BLaER1 (cell line): ENCODE measurements at regions not wholly inside any gene's neighbourhood (a gene's known extent, or its start where the extent isn't known, plus 50 kb on each side); places are given as distances from the start of the nearest gene placed in this dataset.

Experiments used
- H3K27ac ChIP-seq: shearing (Covaris generic); formaldehyde crosslinking; 2 replicates; pipeline ENCODE4 v1.8.1; 2022
- H3K27me3 ChIP-seq: shearing (Covaris generic); formaldehyde crosslinking; 2 replicates; pipeline ENCODE4 v1.8.1; 2022
- H3K36me3 ChIP-seq: shearing (Covaris generic); formaldehyde crosslinking; 2 replicates; pipeline ENCODE4 v1.8.1; 2022
- H3K4me1 ChIP-seq: shearing (Covaris generic); formaldehyde crosslinking; 2 replicates; pipeline ENCODE4 v1.8.1; 2022
- H3K4me2 ChIP-seq: shearing (Covaris generic); formaldehyde crosslinking; 2 replicates; pipeline ENCODE4 v1.8.1; 2022
- H3K4me3 ChIP-seq: shearing (Covaris generic); formaldehyde crosslinking; 2 replicates; pipeline ENCODE4 v1.8.1; 2022
- H3K9ac ChIP-seq: shearing (Covaris generic); formaldehyde crosslinking; 2 replicates; pipeline ENCODE4 v1.8.1; 2022
- H3K9me3 ChIP-seq: shearing (Covaris generic); formaldehyde crosslinking; 2 replicates; pipeline ENCODE4 v1.8.1; 2022
- H4K20me1 ChIP-seq: shearing (Covaris generic); formaldehyde crosslinking; 2 replicates; pipeline ENCODE4 v1.8.1; 2022
- Cebpa-rat ChIP-seq: shearing (Covaris generic); IDR thresholded peaks from 2 replicates; pipeline ENCODE4 v1.8.1; 2022

DNA sequence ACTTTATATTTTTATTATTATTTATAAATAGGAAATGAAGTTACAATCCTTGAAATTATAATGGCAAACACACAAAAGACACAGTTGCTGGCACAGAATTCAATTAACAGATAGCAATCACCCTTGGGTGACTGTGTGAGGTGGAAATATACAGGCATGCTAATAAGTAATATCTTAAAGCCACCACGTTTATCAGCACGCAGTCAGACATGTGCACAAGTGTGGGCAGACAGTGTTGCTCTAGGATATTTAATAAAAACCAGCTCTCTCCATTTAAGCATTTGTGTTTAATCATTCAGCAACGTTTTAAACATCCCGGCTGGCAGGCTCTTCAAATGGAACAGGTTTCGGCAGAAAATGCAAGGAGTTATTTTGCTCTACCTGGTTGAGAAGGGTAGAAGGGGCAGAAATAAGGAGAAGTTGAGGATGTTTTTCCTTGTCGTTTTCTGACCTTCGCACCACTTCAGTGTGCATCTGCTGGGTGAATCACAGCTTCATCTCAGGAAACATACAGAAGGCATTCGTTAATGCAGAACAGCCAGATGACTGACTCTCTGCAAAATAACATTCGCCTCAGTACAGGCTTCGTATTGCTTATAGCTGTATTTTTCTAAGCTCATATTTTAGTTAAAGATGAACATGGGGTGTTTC lies 585.1 kb downstream of the QKI start:
- no peaks in the 10 kb centered on the region for H3K9me3 ChIP-seq
- H3K27me3 ChIP-seq = no peaks in the 10 kb centered on the region
- no peaks in the 10 kb centered on the region for H3K36me3 ChIP-seq
- no peak for TF ChIP-seq Cebpa-rat
- no peak overlapping the region for H3K9ac ChIP-seq
- H3K4me3 ChIP-seq = no peak overlapping the region
- no peak overlapping the region for H3K4me2 ChIP-seq
- peaks cover 8% of the 10 kb centered on the region for H3K4me1 ChIP-seq
- no peaks in the 10 kb centered on the region for H4K20me1 ChIP-seq
- H3K27ac ChIP-seq = no peak overlapping the region

DNA sequence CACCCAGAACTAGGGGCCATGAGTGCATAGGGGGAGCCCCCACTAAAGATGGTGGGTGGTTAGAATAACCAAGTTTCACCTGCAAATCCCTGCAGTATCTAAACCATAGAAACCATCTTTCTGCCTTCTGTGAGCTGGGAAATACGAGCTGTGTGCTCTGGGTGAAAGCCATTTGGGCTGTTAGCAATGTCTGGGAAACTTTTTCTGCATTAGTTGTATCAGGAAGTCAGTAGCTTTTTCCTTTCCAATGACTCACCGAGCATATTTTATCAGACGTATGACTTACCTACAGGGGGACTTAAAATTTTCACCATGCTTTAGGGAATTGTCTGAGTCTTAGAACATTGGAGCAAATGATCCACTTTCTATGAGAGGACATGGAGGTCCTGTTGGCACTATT lies 584.0 kb downstream of the QKI start:
- Histone ChIP-seq H4K20me1 (no peaks in the 10 kb centered on the region), H3K4me1 (peaks cover 8% of the 10 kb centered on the region)

DNA sequence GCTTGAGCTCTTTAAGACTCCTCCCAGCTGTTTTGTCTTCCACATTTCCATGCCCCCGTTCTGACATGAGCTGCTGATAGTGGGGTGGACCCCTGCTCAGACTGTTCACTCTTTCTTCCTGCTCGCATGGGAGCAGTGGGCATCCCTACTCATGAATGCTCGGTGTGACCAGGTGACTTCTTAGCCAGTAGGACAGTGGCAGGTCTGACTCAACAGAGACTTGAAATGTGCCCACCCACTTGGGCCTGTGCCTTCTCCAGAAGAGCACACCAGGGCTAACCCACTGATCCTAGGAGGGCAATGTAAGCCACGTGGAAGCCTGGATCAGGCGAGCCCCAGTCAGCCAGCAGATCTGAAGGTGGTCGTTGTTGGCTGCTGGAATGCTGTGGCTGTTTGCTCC lies 582.0 kb downstream of the QKI start:
- TF ChIP-seq Cebpa-rat = no peak

More for the DNA sequence above, 584.0 kb downstream of the QKI start:
- Histone ChIP-seq H3K4me3 (no peak overlapping the region), H3K9ac (no peak overlapping the region), H3K27ac (no peak overlapping the region), H3K4me2 (no peak overlapping the region), H3K9me3 (no peaks in the 10 kb centered on the region), H3K36me3 (no peaks in the 10 kb centered on the region), H3K27me3 (no peaks in the 10 kb centered on the region)
- no peak for TF ChIP-seq Cebpa-rat

DNA sequence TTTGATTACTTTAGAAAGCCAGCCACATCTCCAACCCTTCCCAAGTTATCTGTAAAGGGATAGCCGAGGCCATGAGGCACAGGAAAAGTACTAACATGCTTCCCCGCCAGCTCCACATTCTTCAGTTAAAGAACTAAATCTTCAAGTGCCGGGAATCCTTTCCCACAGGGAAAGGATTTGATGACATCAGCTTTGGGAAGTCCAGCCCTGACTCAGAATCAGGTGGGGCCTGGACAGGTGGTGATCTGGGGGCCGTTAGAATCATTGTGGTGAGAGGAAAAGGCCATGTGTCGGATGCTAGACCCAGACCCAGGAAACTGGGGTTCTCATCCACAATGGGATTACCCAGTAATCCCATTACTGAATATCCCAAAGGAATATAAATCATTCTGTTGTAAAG lies 580.0 kb downstream of the QKI start:
- Histone ChIP-seq H3K27me3 (no peaks in the 10 kb centered on the region), H3K4me3 (no peak overlapping the region), H3K9ac (no peak overlapping the region), H3K36me3 (no peaks in the 10 kb centered on the region), H4K20me1 (no peaks in the 10 kb centered on the region), H3K4me1 (no peaks in the 10 kb centered on the region), H3K9me3 (no peaks in the 10 kb centered on the region), H3K27ac (no peak overlapping the region), H3K4me2 (no peak overlapping the region)
- TF ChIP-seq Cebpa-rat = no peak

More for the DNA sequence above, 582.0 kb downstream of the QKI start:
- no peaks in the 10 kb centered on the region for H3K27me3 ChIP-seq
- peaks cover 8% of the 10 kb centered on the region for H3K4me1 ChIP-seq
- H3K36me3 ChIP-seq = no peaks in the 10 kb centered on the region
- no peak overlapping the region for H3K9ac ChIP-seq
- H3K4me2 ChIP-seq = no peak overlapping the region
- H3K9me3 ChIP-seq = no peaks in the 10 kb centered on the region
- H3K4me3 ChIP-seq = no peak overlapping the region
- no peaks in the 10 kb centered on the region for H4K20me1 ChIP-seq
- H3K27ac ChIP-seq = no peak overlapping the region

DNA sequence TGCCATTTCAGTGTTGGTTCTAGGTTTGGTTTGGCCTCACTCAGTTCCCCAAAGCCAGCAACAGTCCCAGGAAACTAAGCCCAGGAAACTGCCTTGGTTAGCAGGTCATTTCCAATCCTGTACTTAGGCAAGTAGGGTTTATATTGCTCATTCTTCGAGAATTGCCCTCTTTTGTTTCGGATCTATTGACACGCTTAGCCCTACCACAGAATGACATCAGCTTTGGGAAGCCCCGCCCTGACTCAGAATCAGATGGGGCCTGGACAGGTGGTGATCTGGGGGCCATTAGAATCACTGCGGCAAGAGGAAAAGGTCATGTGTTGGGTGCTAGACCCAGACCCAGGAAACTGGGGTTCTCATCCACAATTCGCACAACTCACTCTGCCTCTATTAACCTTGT lies 578.2 kb downstream of the QKI start:
- H3K4me2 ChIP-seq = no peak overlapping the region
- H4K20me1 ChIP-seq = no peaks in the 10 kb centered on the region
- no peak overlapping the region for H3K9ac ChIP-seq

DNA sequence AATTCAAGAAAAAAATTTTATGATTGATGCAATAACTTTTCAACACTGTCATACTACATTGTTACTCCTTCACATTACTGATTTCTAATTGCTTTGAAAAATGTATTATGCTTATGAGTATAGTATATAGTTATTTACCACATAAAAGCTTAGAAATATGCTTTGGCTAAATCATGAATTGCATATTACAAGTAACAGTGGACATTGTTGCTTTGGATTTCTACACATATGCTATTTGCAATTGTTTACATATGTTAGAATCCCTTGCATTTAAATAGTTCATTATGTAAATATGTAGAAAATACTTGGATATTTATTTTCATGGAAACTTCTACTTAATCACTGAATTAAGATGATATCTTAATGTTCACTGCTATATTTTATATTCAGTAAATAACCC lies 577.5 kb downstream of the QKI start:
- H3K9ac ChIP-seq = no peak overlapping the region
- H3K27ac ChIP-seq = no peak overlapping the region
- no peaks in the 10 kb centered on the region for H3K36me3 ChIP-seq
- H3K9me3 ChIP-seq = no peaks in the 10 kb centered on the region
- no peaks in the 10 kb centered on the region for H4K20me1 ChIP-seq
- no peaks in the 10 kb centered on the region for H3K4me1 ChIP-seq
- TF ChIP-seq Cebpa-rat = no peak
- H3K4me2 ChIP-seq = no peak overlapping the region
- no peak overlapping the region for H3K4me3 ChIP-seq
- no peaks in the 10 kb centered on the region for H3K27me3 ChIP-seq

More for the DNA sequence above, 578.2 kb downstream of the QKI start:
- Histone ChIP-seq H3K4me1 (no peaks in the 10 kb centered on the region), H3K27me3 (no peaks in the 10 kb centered on the region), H3K4me3 (no peak overlapping the region), H3K27ac (no peak overlapping the region), H3K36me3 (no peaks in the 10 kb centered on the region), H3K9me3 (no peaks in the 10 kb centered on the region)
- no peak for TF ChIP-seq Cebpa-rat

DNA sequence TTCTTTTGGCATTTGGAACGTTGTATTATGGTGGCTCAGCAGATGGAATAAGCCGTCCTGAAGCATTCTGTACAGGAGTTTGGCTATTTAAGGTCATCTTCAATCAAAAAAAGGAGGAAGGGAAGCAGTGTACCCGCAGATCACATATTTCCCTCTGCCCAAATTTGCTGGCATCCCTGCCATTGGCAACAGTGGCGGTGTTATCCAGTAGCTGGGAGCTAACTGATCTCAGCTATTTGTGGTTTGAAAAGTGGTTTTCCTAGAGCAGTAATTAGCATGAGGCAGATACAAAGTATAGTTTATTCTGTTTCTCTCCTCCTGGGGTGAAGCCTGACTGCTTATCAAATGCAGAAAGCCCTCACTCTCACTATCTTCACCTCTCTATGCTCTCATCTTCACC lies 576.8 kb downstream of the QKI start:
- no peaks in the 10 kb centered on the region for H3K4me1 ChIP-seq
- H3K4me3 ChIP-seq = no peak overlapping the region
- no peaks in the 10 kb centered on the region for H3K27me3 ChIP-seq
- no peaks in the 10 kb centered on the region for H4K20me1 ChIP-seq
- H3K36me3 ChIP-seq = no peaks in the 10 kb centered on the region
- H3K4me2 ChIP-seq = no peak overlapping the region
- H3K9ac ChIP-seq = no peak overlapping the region
- no peak for TF ChIP-seq Cebpa-rat
- H3K27ac ChIP-seq = no peak overlapping the region
- H3K9me3 ChIP-seq = no peaks in the 10 kb centered on the region

DNA sequence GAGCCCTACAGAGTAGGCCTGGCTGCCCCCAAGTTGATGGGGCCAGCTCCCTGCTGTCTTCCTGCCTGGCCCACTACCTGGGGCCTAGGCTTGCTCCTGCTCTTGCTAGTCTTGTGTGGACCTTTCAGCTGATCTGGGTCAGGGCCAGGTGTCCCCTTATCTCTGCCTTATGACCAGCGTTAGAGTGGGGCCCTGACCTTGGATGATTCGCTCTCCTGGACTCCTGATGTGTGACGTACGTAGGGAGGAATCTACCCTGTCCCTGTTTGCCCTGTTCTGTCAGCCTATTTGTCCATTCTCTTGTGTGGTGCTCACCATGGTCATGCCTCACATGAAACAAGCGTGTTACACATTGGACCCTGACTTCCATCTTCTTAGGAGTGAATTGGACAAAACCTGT lies 571.8 kb downstream of the QKI start:
- no peak overlapping the region for H3K27ac ChIP-seq
- no peak overlapping the region for H3K4me3 ChIP-seq
- no peaks in the 10 kb centered on the region for H3K27me3 ChIP-seq
- TF ChIP-seq Cebpa-rat = no peak
- no peaks in the 10 kb centered on the region for H3K36me3 ChIP-seq
- H3K9me3 ChIP-seq = no peaks in the 10 kb centered on the region
- H3K4me2 ChIP-seq = no peak overlapping the region
- H3K9ac ChIP-seq = no peak overlapping the region
- no peaks in the 10 kb centered on the region for H4K20me1 ChIP-seq
- peaks cover 14% of the 10 kb centered on the region for H3K4me1 ChIP-seq

DNA sequence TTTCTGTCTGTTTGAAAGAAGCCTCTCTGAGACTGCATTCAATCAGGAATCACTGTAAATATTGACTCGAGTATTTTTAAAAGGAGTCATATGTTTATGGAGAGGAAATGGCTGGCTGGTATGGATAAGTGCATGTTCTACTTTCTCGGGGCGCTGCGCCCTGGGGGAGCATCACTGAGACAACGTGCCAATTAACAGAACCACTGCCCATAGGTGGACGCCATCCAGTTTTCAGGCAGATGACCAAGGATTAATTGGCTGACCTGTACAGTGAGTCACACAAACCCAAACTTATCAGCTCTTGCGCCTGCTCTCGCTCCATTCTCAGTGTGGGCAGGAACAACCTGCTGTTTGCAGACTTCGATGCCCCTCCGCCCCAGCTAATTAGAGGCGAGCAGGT lies 571.2 kb downstream of the QKI start:
- no peaks in the 10 kb centered on the region for H4K20me1 ChIP-seq
- no peak overlapping the region for H3K9ac ChIP-seq
- no peak overlapping the region for H3K4me2 ChIP-seq
- H3K36me3 ChIP-seq = no peaks in the 10 kb centered on the region
- no peak for TF ChIP-seq Cebpa-rat
- H3K9me3 ChIP-seq = no peaks in the 10 kb centered on the region
- H3K4me1 ChIP-seq = peaks cover 14% of the 10 kb centered on the region
- H3K27ac ChIP-seq = no peak overlapping the region
- H3K27me3 ChIP-seq = no peaks in the 10 kb centered on the region
- no peak overlapping the region for H3K4me3 ChIP-seq

DNA sequence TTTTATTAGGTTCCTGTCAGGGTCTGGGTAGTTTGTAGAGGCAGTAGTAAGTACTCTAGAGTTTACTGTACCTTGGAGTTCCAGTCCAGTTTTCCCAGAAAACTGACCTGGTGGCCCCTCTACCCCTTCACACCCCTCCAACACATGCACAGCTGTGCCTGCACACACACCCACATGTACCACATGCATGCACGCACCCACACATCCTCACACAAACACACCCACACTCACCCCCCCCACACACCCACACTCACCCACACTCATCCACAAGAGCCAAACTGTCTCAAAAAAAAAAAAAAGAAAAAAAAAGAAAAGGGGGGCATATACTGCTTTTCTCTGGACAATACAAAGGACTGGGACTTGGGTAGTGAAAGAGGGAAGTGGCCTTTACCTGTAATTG lies 570.5 kb downstream of the QKI start:
- H3K4me2 ChIP-seq = peak overlapping the region; percentile 35

More for the DNA sequence above, 570.5 kb downstream of the QKI start:
- TF ChIP-seq Cebpa-rat = no peak
- Histone ChIP-seq H3K4me3 (no peak overlapping the region), H3K9me3 (no peaks in the 10 kb centered on the region), H4K20me1 (no peaks in the 10 kb centered on the region), H3K27ac (no peak overlapping the region), H3K9ac (no peak overlapping the region), H3K36me3 (no peaks in the 10 kb centered on the region), H3K27me3 (no peaks in the 10 kb centered on the region), H3K4me1 (peaks cover 14% of the 10 kb centered on the region)
